SK-N-SH treated with all-trans-retinoic acid at 6 μM for 48 hours (cell line): ENCODE measurements at regions not wholly inside any gene's neighbourhood (a gene's known extent, or its start where the extent isn't known, plus 50 kb on each side); places are given as distances from the start of the nearest gene placed in this dataset.

Source experiments
- ATAC-seq: fragments of 200-7000 bp; cut with Tn5 transposase; 3 replicates; pipeline ENCODE4 v1.9.1; 2020; ENCODE audit warnings: mild to moderate bottlenecking, moderate library complexity
- ARNTL ChIP-seq: fragments of 450-650 bp; formaldehyde crosslinking; IDR thresholded peaks from 2 replicates; pipeline ENCODE4 v1.5.0; 2020; ENCODE audit warnings: low read depth, mild to moderate bottlenecking, moderate library complexity, borderline replicate concordance
- BACH2 ChIP-seq: fragments of 250-450 bp; sonication (Bioruptor Pico); IDR thresholded peaks from 2 replicates; pipeline ENCODE4 v1.9.0; 2021; ENCODE audit warnings: mild to moderate bottlenecking, borderline replicate concordance
- CREB5 ChIP-seq: fragments of 250-450 bp; sonication (Bioruptor Pico); IDR thresholded peaks from 2 replicates; pipeline ENCODE4 v1.5.1; 2020; ENCODE audit warnings: low read depth, mild to moderate bottlenecking, moderate library complexity
- CSDC2 ChIP-seq: fragments of 250-450 bp; sonication (Bioruptor Pico); IDR thresholded peaks from 2 replicates; pipeline ENCODE4 v1.5.0; 2020; ENCODE audit warnings: mild to moderate bottlenecking, moderate library complexity
- ESRRG ChIP-seq: fragments of 250-450 bp; sonication (Bioruptor Pico); IDR thresholded peaks from 2 replicates; pipeline ENCODE4 v1.6.1; 2021; ENCODE audit warnings: mild to moderate bottlenecking
- GLIS3 ChIP-seq: fragments of 250-450 bp; sonication (Bioruptor Pico); IDR thresholded peaks from 2 replicates; pipeline ENCODE4 v1.5.0; 2020; ENCODE audit warnings: mild to moderate bottlenecking, moderate library complexity
- OSR1 ChIP-seq: fragments of 250-450 bp; sonication (Bioruptor Pico); IDR thresholded peaks from 2 replicates; pipeline ENCODE4 v1.8.0; 2022; ENCODE audit warnings: moderate library complexity, mild to moderate bottlenecking, inconsistent platforms
- PATZ1 ChIP-seq: fragments of 250-450 bp; sonication (Bioruptor Pico); IDR thresholded peaks from 2 replicates; pipeline ENCODE4 v1.8.0; 2020; ENCODE audit warnings: mild to moderate bottlenecking, moderate library complexity, borderline replicate concordance
- POU6F1 ChIP-seq: fragments of 250-450 bp; sonication (Bioruptor Pico); IDR thresholded peaks from 2 replicates; pipeline ENCODE4 v1.8.0; 2021; ENCODE audit warnings: low read depth, mild to moderate bottlenecking, moderate library complexity, borderline replicate concordance
- PPARA ChIP-seq: fragments of 250-450 bp; sonication (Bioruptor Pico); IDR thresholded peaks from 2 replicates; pipeline ENCODE4 v1.5.0; 2020; ENCODE audit warnings: mild to moderate bottlenecking, borderline replicate concordance
- RARB ChIP-seq: fragments of 250-450 bp; sonication (Bioruptor Pico); IDR thresholded peaks from 2 replicates; pipeline ENCODE4 v1.8.0; 2021; ENCODE audit warnings: mild to moderate bottlenecking, moderate library complexity
- SNAI2 ChIP-seq: fragments of 250-450 bp; sonication (Bioruptor Pico); IDR thresholded peaks from 2 replicates; pipeline ENCODE4 v1.5.0; 2020; ENCODE audit warnings: mild to moderate bottlenecking, moderate library complexity
- TCF4 ChIP-seq: fragments of 250-450 bp; sonication (Bioruptor Pico); IDR thresholded peaks from 2 replicates; pipeline ENCODE4 v1.8.0; 2021; ENCODE audit warnings: mild to moderate bottlenecking, moderate library complexity, borderline replicate concordance
- TSHZ2 ChIP-seq: fragments of 250-450 bp; sonication (Bioruptor Pico); IDR thresholded peaks from 2 replicates; pipeline ENCODE4 v1.5.0; 2020; ENCODE audit warnings: mild to moderate bottlenecking, moderate library complexity
- ZC3H10 ChIP-seq: fragments of 250-450 bp; sonication (Bioruptor Pico); IDR thresholded peaks from 2 replicates; pipeline ENCODE4 v1.5.1; 2021; ENCODE audit warnings: mild to moderate bottlenecking, moderate library complexity
- ZFP3 ChIP-seq: fragments of 250-450 bp; sonication (Bioruptor Pico); IDR thresholded peaks from 2 replicates; pipeline ENCODE4 v1.5.0; 2020; ENCODE audit warnings: mild to moderate bottlenecking, moderate library complexity
- ZFP30 ChIP-seq: fragments of 450-650 bp; formaldehyde crosslinking; IDR thresholded peaks from 2 replicates; pipeline ENCODE4 v1.5.0; 2022; ENCODE audit warnings: mild to moderate bottlenecking, moderate library complexity
- ZNF70 ChIP-seq: fragments of 450-650 bp; formaldehyde crosslinking; IDR thresholded peaks from 2 replicates; pipeline ENCODE4 v1.5.0; 2020; ENCODE audit warnings: mild to moderate bottlenecking, moderate library complexity
- ZNF8 ChIP-seq: fragments of 450-650 bp; formaldehyde crosslinking; IDR thresholded peaks from 2 replicates; pipeline ENCODE4 v1.5.0; 2020; ENCODE audit warnings: mild to moderate bottlenecking, moderate library complexity
- TF ChIP-seq, protein P1 (sequence below): fragments of 250-450 bp; sonication (Bioruptor Pico); IDR thresholded peaks from 2 replicates; pipeline ENCODE4 v1.5.1; 2021; ENCODE audit warnings: mild to moderate bottlenecking, moderate library complexity

DNA sequence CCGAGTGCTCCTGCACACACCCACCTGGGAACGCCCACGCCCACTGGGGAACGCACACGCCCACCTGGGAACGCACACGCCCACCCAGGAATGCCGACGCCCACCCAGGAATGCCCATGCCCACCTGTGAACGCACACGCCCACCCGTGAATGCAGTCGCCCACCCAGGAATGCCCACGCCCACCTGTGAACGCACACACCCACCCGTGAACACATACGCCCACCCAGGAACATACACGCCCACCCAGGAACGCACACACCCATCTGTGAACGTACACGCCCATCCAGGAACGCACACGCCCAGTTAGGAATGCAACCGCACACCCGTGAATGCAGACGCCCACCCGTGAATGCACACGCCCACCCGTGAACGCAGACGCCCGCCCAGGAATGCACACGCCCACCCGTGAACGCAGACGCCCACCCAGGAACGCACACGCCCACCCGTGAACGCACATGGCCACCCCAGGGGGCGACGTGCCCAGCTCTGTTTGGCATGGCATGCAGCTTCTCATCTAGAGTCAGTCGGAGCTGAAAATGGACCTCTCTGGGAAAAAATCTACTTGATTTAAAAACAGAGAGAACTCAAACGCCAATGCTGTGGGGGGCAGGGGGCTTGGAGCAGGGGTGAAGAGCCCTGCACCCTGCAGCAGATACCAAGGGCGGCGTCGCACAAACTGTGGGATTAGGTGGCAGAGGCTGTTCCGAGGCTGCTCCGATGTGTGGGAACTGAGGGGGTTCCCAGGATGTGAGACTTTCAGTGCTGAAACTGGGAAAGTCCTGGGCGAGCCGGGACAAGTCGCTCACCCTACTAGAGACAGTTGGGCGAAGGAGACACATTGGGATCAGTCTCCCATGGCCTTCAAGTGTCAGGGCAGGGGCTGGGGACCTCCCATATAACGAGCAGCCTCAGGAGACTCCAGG, 83.3 kb downstream of the MYEOV start:
- ATAC-seq, result no peak
- TF ChIP-seq ZNF8 (CRISPR knock-in tag) (no peak), PPARA (CRISPR knock-in tag) (no peak), PATZ1 (CRISPR knock-in tag) (no peak), RARB (CRISPR knock-in tag) (no peak), ZNF70 (CRISPR knock-in tag) (no peak), CREB5 (CRISPR knock-in tag) (no peak)

DNA sequence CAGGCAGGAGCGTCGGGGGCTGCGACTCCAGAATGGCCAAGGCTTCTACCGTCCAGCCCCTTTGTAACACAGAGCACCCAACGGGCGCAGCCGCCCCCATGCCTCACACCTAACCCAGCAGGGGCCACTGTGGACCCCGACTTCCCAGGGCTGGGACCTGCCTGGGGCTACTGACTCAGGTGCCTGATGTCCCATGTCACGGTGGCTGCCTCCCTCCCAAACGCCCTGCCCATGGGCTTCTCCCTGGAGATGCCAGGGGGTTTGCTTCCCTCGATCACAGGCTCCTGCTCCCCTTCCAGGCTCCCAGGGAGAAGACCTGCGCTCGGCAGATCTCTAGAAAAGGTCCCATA, 84.0 kb downstream of the MYEOV start:
- no peak for TF ChIP-seq TSHZ2
- TF ChIP-seq ZC3H10 (CRISPR knock-in tag), result no peak
- TF ChIP-seq ZFP30, result no peak
- no peak for TF ChIP-seq POU6F1
- TF ChIP-seq TCF4 (CRISPR knock-in tag), result no peak
- TF ChIP-seq ZFP3 (CRISPR knock-in tag), result no peak
- TF ChIP-seq GLIS3 (CRISPR knock-in tag), result no peak
- TF ChIP-seq ARNTL (CRISPR knock-in tag), result no peak
- TF ChIP-seq ESRRG, result no peak
- no peak for TF ChIP-seq SNAI2 (CRISPR knock-in tag)
- no peak for TF ChIP-seq PATZ1 (CRISPR knock-in tag)
- TF ChIP-seq, protein P1, sequence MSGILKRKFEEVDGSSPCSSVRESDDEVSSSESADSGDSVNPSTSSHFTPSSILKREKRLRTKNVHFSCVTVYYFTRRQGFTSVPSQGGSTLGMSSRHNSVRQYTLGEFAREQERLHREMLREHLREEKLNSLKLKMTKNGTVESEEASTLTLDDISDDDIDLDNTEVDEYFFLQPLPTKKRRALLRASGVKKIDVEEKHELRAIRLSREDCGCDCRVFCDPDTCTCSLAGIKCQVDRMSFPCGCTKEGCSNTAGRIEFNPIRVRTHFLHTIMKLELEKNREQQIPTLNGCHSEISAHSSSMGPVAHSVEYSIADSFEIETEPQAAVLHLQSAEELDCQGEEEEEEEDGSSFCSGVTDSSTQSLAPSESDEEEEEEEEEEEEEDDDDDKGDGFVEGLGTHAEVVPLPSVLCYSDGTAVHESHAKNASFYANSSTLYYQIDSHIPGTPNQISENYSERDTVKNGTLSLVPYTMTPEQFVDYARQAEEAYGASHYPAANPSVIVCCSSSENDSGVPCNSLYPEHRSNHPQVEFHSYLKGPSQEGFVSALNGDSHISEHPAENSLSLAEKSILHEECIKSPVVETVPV (CRISPR knock-in tag), result no peak
- no peak for TF ChIP-seq CSDC2 (CRISPR knock-in tag)
- no peak for TF ChIP-seq ZNF70 (CRISPR knock-in tag)
- no peak for TF ChIP-seq OSR1 (CRISPR knock-in tag)
- no peak for TF ChIP-seq ZNF8 (CRISPR knock-in tag)
- TF ChIP-seq PPARA (CRISPR knock-in tag), result no peak
- TF ChIP-seq BACH2 (CRISPR knock-in tag), result no peak
- ATAC-seq, result no peak
